ENCODE measurements at regions not wholly inside any gene's neighbourhood (a gene's known extent, or its start where the extent isn't known, plus 50 kb on each side); places are given as distances from the start of the nearest gene placed in this dataset.

GRCh38 chr6:22631091-22631490 is 61.7 kb downstream of the HDGFL1 start:
- TF ChIP-seq, protein P1, sequence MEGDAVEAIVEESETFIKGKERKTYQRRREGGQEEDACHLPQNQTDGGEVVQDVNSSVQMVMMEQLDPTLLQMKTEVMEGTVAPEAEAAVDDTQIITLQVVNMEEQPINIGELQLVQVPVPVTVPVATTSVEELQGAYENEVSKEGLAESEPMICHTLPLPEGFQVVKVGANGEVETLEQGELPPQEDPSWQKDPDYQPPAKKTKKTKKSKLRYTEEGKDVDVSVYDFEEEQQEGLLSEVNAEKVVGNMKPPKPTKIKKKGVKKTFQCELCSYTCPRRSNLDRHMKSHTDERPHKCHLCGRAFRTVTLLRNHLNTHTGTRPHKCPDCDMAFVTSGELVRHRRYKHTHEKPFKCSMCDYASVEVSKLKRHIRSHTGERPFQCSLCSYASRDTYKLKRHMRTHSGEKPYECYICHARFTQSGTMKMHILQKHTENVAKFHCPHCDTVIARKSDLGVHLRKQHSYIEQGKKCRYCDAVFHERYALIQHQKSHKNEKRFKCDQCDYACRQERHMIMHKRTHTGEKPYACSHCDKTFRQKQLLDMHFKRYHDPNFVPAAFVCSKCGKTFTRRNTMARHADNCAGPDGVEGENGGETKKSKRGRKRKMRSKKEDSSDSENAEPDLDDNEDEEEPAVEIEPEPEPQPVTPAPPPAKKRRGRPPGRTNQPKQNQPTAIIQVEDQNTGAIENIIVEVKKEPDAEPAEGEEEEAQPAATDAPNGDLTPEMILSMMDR (IDR thresholded peaks at IDR 0.05): no peak
- no peak for TF ChIP-seq POLR2A (IDR thresholded peaks at IDR 0.05)
